ENCODE measurements at regions not wholly inside any gene's neighbourhood (a gene's known extent, or its start where the extent isn't known, plus 50 kb on each side); places are given as distances from the start of the nearest gene placed in this dataset.

DNA sequence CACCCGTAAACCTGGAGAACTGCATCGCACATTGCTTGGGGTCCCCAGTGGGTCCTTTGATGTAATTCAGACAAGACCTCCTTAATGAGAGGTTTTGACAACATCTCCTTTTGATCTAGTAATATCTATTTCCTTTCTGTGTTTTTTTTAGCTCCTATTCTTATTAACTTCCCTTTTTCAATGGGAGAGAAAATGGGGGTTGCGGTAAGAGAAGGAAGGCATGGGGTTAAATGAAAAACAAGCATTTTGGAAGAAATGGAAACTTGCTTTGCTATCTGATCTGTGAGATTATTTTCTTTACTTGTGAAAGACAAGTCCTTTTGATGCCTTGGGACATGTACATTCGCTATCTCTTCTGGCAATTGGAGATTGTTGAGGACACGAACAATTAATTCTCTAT is 418.6 kb upstream of the MAN1A1 start:
- intact Hi-C loops (cut with micrococcal nuclease; ENCODE audit: unreplicated experiment), result no loop called here
- TF ChIP-seq CTCF (conservative IDR thresholded peaks at IDR 0.05; ENCODE audit: low read length) (no peak), EZH2phosphoT487 (IDR thresholded peaks at IDR 0.05; ENCODE audit: borderline replicate concordance, low read depth, low read length) (no peak)
- Histone ChIP-seq H3K4me1 (ENCODE audit: insufficient read depth, low read length, poor library complexity, severe bottlenecking) (peaks cover 10% of the 10 kb centered on the region), H3K36me3 (ENCODE audit: insufficient read depth, low read length) (no peaks in the 10 kb centered on the region), H3K4me3 (ENCODE audit: low read depth, low read length, poor library complexity, severe bottlenecking) (no peak overlapping the region), H3K79me2 (ENCODE audit: insufficient read depth, low read depth, low read length) (no peaks in the 10 kb centered on the region), H3K4me2 (ENCODE audit: low read length) (peak overlapping the region; percentile 22; the same call in 1 of the 2 replicates), H3K27ac (ENCODE audit: low read depth, low read length, poor library complexity, severe bottlenecking) (no peak overlapping the region), H4K20me1 (ENCODE audit: insufficient read depth, low read length) (no peaks in the 10 kb centered on the region), H3K9me3 (ENCODE audit: low read length) (no peaks in the 10 kb centered on the region), H3K9me2 (ENCODE audit: insufficient read depth, low read length) (no peaks in the 10 kb centered on the region), H2AFZ (ENCODE audit: low read length) (no peak overlapping the region)
- BruUV-seq (replicated peaks), result no TSS peak
- DNase-seq (ENCODE audit: low spot score), result no peak
- ChIA-PET CTCF (ENCODE audit: unreplicated experiment) (no interaction called here), POLR2A (no interaction called here)

GRCh38 chr6:119764927-119765681 is 415.5 kb upstream of the MAN1A1 start:
- no TSS peak for BruUV-seq (replicated peaks)

More at GRCh38 chr6:119764927-119765681, 415.5 kb upstream of the MAN1A1 start:
- CTCF ChIA-PET (ENCODE audit: unreplicated experiment), result no interaction called here
- Histone ChIP-seq H3K79me2 (ENCODE audit: insufficient read depth, low read depth, low read length) (no peaks in the 10 kb centered on the region), H3K27ac (ENCODE audit: low read depth, low read length, poor library complexity, severe bottlenecking) (no peak overlapping the region), H3K4me3 (ENCODE audit: low read depth, low read length, poor library complexity, severe bottlenecking) (no peak overlapping the region), H3K9me3 (ENCODE audit: low read length) (no peaks in the 10 kb centered on the region), H3K36me3 (ENCODE audit: insufficient read depth, low read length) (no peaks in the 10 kb centered on the region), H3K4me2 (ENCODE audit: low read length) (no peak overlapping the region), H4K20me1 (ENCODE audit: insufficient read depth, low read length) (no peaks in the 10 kb centered on the region), H2AFZ (ENCODE audit: low read length) (no peak overlapping the region), H3K4me1 (ENCODE audit: insufficient read depth, low read length, poor library complexity, severe bottlenecking) (peaks cover 10% of the 10 kb centered on the region), H3K9me2 (ENCODE audit: insufficient read depth, low read length) (no peaks in the 10 kb centered on the region)
- TF ChIP-seq EZH2phosphoT487 (IDR thresholded peaks at IDR 0.05; ENCODE audit: borderline replicate concordance, low read depth, low read length), result no peak
- no peak for TF ChIP-seq CTCF (conservative IDR thresholded peaks at IDR 0.05; ENCODE audit: low read length)
- no peak for DNase-seq (ENCODE audit: low spot score)
- intact Hi-C loops (cut with micrococcal nuclease; ENCODE audit: unreplicated experiment), result no loop called here
- POLR2A ChIA-PET, result interaction anchor here (0.6 to 0.9 kb wide), 4 partner anchors 28 to 1966 kb away, joined by 3 read pairs; no protein-coding TSS in a partner anchor
